GM18873 (cell line): ENCODE measurements at regions not wholly inside any gene's neighbourhood (a gene's known extent, or its start where the extent isn't known, plus 50 kb on each side); places are given as distances from the start of the nearest gene placed in this dataset.

Source experiments
- ATAC-seq: cut with Tn5 transposase; IDR thresholded peaks from one replicate; pipeline ENCODE4 v1.9.1; 2021; ENCODE audit warnings: mild to moderate bottlenecking, moderate library complexity, moderate number of reproducible peaks; ENCODE audit not compliant: unreplicated experiment, low FRiP score

DNA sequence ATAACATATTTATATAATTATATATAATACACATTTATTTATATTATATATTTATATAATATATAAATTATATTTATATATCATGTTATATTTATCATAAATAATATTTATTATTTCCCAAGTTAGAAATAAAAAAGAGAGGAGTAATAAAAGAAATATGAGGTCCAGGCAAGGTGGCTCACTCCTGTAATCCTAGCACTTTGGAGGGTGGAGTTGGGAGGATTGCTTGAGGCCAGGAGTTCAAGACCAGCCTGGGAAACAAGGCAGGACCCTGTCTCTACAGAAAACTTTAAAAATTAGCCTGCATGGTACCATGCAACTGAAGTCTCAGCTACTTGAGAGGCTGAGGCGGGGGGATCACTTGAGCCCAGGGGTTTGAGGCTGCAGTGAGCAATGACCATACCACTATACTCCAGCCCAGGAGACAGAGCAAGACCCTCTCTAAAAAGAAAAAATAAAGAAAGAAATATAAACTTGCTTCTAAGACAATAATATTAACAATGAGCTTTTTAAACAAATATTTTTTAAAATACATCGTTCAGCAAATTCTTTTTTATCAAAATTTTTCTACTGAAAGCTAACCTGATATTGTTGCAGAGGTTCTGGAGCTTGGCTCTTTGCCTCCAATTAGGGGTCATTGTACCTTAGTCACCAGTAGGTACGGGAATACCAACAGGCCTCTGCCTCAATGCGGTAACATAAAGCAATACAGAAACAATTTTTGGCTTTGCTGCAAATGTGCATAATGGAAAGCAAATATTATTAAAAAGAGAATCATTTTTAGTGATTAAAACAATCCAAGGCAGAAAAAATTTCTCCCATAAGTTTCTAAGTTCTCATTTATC, 290.0 kb downstream of the SETD4 start:
- ATAC-seq = no peak

DNA sequence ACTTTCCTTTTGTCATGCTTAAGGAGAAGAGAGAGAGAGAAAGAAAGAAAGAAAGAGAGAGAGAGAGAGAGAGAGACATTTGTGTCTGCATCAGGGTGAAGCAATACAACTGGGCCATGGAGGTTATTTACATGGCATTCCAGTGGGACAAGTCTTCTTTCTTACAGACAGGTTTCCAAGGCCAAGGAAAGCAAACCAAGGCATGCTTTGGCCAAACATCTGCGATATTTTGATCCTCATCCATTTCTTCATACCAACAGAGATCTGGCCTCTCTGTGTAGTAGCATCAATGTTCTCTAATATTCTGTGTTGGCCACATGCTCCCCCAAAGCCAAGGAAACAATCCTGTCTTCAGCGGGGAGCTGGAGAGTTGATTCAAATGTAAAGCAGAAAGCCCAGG, 292.1 kb downstream of the SETD4 start:
- no peak for ATAC-seq

DNA sequence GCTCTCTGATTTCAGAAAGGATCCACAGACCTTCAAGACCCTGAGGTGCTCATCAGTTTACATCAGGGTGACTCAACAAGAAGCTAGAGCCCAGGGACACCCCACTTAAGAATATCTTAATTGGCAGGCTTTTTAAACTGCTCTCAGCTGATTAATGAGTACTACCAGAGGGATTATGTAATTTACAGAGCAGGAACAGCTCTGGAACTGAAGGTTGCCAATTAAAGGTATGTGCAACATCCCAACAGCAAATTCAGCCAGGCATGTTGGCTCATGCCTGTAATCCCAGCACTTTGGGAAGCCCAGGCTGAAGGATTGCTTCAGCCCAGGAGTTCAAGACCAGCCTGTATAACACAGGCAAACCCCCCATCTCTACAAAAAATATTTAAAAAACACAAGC, 295.7 kb downstream of the SETD4 start:
- no peak for ATAC-seq

- no peak for ATAC-seq
These were observed 296.2 kb downstream of the SETD4 start for GRCh38 chr21:35764077-35764476.

- ATAC-seq = no peak
These were observed 305.7 kb downstream of the SETD4 start for GRCh38 chr21:35754583-35754982.

GRCh38 chr21:35753308-35753707, 307.0 kb downstream of the SETD4 start:
- ATAC-seq = no peak

GRCh38 chr21:35751171-35751570, 309.2 kb downstream of the SETD4 start:
- no peak for ATAC-seq

- no peak for ATAC-seq
These were observed 310.4 kb downstream of the SETD4 start for GRCh38 chr21:35749904-35750303.

- ATAC-seq = no peak
These were observed 311.5 kb downstream of the SETD4 start for GRCh38 chr21:35748678-35749314.

DNA sequence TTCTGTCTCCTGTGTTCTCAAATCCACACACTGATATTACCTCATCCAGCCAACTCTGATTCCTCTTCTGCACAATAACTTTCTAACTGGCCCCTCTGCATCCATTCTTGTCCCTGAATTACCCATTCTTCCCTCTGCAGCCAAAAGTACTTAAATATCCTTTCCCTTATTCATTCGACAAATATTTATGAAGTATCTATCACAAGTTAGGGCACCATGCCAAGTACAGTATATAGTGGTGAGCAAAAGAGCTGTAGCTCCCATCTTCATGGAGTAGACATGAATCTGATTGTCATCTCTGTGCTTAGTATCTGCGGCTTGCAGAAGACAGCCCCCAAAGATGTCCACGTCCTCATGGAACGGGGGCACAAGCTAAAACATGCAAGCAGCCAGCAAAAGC, 316.8 kb downstream of the SETD4 start:
- ATAC-seq = no peak

DNA sequence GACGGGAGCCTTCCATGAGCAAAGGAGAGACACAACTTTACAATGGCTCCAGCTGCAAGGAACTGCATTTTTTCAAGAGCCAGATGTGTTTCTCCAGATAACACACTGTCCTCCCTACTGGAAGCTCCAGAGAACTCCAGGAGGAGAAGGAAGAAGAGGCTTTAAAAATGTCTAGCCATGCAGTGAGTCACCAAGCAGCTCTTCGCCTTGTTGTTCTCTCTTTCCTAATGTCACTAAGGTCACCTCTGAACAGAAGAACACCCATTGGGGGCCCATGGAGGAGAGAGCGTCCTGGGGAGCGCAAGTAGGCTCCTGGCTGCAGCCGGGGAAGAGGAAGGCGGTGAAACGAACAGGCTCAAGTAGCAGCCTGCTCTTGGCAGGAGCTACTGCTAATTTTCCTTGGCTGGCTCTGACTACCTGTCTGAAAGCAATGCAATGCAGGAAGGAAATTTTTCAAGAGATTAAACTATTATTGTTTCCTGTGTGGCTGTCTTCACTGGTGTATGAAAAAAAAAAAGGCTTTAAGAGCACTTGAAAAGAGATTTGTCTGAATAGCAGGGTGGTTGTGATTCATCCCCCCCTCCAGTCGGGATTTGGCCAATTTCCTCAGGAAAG, 321.9 kb downstream of the SETD4 start:
- no peak for ATAC-seq

GRCh38 chr21:35737899-35738346, 322.4 kb downstream of the SETD4 start:
- ATAC-seq = no peak

DNA sequence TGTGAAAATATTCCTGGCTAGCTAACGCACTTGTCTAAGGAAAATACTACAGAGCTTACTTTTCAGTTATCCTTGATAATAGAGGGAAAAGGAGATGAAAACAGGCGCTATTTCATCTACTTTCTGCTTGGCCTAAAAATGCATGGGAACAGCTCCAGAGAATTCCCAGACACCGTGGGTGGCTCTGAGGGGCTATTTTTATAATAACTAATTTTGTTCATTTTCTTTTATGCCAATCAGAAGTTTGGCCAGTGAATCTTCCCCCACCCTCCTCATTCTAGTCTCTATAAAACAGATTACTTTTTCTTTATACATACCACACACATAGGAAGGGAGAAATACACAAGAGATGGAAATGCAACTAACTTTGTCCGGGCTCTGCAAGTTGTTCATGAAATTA, 322.9 kb downstream of the SETD4 start:
- ATAC-seq = no peak

GRCh38 chr21:35732788-35733187, 327.5 kb downstream of the SETD4 start:
- ATAC-seq = no peak

- ATAC-seq = no peak
These were observed 330.0 kb downstream of the SETD4 start for GRCh38 chr21:35730325-35730724.

- no peak for ATAC-seq
These were observed 332.5 kb downstream of the SETD4 start for GRCh38 chr21:35727830-35728229.

DNA sequence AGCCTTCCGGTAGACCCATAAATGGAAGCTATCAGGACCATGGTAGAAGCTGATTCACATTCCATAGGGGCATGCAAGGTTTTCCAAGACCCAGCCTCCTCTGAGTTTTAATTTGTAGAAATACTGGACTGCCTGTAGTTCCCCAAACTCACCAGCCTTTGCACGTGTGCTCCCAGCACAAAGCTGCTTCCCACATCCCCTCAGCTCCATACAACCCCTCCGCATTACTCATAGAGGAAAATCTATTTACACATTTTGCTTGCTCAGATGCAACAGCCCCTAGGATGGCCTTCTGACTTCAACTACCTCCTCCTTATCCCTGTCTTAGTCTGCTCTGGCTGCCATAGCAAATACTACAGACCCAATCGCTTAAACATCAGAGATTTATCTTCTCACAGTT, 336.2 kb downstream of the SETD4 start:
- ATAC-seq = no peak

GRCh38 chr21:35721701-35722100, 338.6 kb downstream of the SETD4 start:
- no peak for ATAC-seq

GRCh38 chr21:35720208-35720731, 340.1 kb downstream of the SETD4 start:
- ATAC-seq = no peak

DNA sequence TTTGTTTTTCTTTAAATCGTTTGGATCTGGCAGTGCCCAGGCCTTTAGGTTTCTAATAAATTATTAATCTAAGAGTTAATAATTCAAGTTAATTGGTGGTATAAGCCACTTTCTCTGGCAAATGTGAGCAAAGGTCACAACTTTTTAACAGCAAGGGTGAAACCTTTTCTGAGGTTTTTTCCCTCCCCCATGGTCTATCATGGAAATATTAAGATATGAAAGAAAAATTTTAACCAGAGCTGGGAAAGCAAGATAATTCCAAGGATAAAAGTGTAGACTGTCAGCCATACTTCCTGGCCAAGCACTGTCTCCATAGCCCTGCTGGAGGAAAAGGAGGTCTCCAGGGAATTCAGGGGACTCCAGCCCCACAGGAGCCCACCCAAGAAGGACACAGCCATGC, 341.2 kb downstream of the SETD4 start:
- ATAC-seq = no peak

- ATAC-seq = no peak
These were observed 343.3 kb downstream of the SETD4 start for GRCh38 chr21:35716876-35717565.
